Activated naive CD8-positive, alpha-beta T cell (primary cell): ENCODE measurements at regions not wholly inside any gene's neighbourhood (a gene's known extent, or its start where the extent isn't known, plus 50 kb on each side); places are given as distances from the start of the nearest gene placed in this dataset.

ENCODE experiments used
- H3K27ac Mint-ChIP-seq: one replicate; pipeline ENCODE4 v1.8.0; 2021; ENCODE audit warnings: mixed read lengths
- H3K27me3 Mint-ChIP-seq: one replicate; pipeline ENCODE4 v1.8.0; 2021; ENCODE audit warnings: mixed read lengths
- H3K36me3 Mint-ChIP-seq: one replicate; pipeline ENCODE4 v1.8.0; 2021; ENCODE audit warnings: mixed read lengths
- H3K4me1 Mint-ChIP-seq: one replicate; pipeline ENCODE4 v1.8.0; 2021; ENCODE audit warnings: low read depth, mixed read lengths
- H3K4me3 Mint-ChIP-seq: one replicate; pipeline ENCODE4 v1.8.0; 2021; ENCODE audit warnings: mild to moderate bottlenecking, mixed read lengths
- H3K9me3 Mint-ChIP-seq: one replicate; pipeline ENCODE4 v1.8.0; 2021; ENCODE audit warnings: low read depth, mixed read lengths

DNA sequence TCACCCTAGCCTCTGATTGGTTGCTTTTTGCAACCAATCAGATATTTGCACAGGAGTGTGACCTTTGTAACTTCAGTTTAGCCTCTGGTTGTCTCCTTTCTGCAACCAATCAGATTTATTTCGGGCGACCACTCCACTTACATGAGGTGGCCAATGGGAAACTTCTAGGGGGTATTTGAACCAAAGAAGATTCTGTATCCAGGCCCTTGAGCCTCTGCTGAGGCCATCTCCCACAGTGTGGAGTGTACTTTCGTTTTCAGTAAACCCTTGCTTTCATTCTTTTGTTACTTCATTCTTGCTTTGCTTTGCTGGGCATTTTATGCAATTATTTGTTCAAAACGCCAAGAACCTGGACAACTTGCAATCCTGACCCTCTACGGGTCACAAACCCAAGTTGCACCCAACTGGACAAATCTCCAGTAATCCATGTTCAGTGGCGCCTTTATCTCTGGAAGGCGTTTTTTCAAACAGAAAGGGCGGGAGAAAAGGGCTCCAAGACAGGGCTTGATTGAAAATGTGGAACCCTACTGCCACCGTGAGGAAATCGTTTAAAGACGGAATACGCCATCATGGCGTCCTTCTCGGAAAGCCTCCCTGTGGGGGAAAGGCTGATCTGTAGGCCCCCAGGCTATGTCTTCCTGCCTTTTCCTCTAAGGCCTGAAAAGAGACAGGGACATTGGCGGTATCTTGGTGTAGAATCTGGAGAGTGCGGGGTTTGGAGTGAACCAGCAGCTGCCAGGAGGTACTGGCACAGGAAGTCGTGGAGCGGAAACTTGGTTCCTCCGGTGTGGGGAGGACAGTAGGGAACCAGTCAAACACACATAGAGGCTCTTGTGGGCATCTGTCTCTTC lies 184.6 kb downstream of the OR13H1 start:
- Mint-ChIP-seq H3K27me3 (no peaks in the 10 kb centered on the region), H3K36me3 (peaks cover 3% of the 10 kb centered on the region), H3K4me3 (no peak overlapping the region), H3K4me1 (no peaks in the 10 kb centered on the region), H3K27ac (no peak overlapping the region), H3K9me3 (no peaks in the 10 kb centered on the region)

DNA sequence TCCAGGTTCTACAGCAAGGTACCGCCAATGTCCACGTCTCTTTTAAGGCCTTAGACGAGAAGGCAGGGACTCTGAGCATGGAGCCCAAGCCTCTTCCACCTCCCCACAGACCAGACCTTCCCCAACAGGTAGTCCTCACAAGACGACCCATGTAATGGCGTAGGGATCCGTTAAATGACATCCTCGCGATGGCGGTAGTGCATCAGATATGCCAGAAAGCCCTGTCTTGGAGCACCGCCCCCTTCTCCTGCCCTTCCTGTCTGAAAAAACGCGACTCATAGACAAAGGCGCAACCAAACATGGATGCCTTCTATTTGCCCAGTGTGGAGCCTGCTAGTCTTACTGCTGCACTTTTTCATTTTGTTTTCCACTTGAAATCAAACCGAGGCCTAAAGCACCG lies 185.4 kb downstream of the OR13H1 start:
- H3K9me3 Mint-ChIP-seq: no peaks in the 10 kb centered on the region
- H3K4me3 Mint-ChIP-seq: no peak overlapping the region
- H3K27me3 Mint-ChIP-seq: no peaks in the 10 kb centered on the region
- peaks cover 3% of the 10 kb centered on the region for H3K36me3 Mint-ChIP-seq
- no peaks in the 10 kb centered on the region for H3K4me1 Mint-ChIP-seq
- H3K27ac Mint-ChIP-seq: no peak overlapping the region

DNA sequence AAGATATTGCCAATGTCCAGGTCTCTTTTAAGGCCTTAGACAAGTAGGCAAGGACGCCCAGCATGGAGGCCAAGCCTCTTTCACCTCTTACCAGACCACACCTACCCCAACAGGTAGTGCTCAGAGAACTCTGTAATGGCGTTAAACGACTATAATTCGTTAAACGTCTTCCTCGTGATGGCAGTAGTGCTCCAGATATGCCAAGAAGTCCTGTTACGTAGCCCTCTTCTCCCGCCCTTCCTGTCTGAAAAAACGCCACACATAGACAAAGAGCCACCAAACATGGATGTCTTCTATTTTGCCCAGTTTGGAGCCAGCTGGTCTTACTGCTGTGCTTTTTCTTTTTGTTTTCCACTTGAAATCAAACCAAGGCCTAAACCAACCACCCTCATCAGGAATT lies 190.7 kb downstream of the OR13H1 start:
- no peaks in the 10 kb centered on the region for H3K9me3 Mint-ChIP-seq
- H3K4me3 Mint-ChIP-seq: no peak overlapping the region
- no peaks in the 10 kb centered on the region for H3K27me3 Mint-ChIP-seq
- H3K27ac Mint-ChIP-seq: no peak overlapping the region
- no peaks in the 10 kb centered on the region for H3K4me1 Mint-ChIP-seq
- peaks cover 2% of the 10 kb centered on the region for H3K36me3 Mint-ChIP-seq

DNA sequence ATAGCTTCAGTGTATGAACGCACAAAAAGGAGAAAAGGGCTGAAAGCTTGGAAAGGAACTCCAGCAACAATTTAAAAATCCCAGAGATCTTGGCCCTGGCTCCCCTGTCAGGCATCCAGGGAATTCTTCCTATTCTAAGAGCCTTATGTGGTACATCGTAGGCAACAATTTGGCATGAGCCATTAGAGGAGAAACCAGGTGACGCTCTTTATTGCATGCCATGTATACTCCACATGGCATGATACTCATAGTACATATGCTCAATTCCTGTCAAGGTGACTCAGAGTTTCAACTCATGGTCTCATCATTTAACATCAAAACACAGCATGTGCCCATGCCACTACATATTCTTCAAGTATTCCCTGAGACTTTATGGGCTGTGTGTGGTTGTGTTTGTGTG lies 191.3 kb downstream of the OR13H1 start:
- Mint-ChIP-seq H3K27me3 (no peaks in the 10 kb centered on the region), H3K27ac (no peak overlapping the region), H3K4me1 (no peaks in the 10 kb centered on the region), H3K4me3 (no peak overlapping the region), H3K9me3 (no peaks in the 10 kb centered on the region), H3K36me3 (peaks cover 2% of the 10 kb centered on the region)

DNA sequence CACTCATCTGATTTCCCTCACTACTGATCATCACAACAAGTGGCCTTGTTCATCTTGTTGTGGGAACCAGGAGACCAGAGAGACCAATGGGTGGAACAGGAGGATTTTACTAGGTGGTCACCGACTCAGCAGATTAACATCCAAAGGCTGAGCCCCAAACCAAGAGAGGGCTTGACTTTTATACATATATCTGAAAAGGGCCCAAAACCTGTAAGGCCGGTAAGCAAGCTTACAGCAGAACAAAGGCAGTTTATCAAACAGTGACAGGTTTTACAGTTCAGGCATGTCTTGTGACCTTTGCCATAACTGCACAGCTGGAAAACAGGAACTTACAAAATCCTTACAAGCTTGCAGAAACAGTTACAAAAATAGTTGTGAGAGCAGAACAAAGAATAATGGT lies 195.9 kb downstream of the OR13H1 start:
- Mint-ChIP-seq H3K4me1 (no peaks in the 10 kb centered on the region), H3K9me3 (no peaks in the 10 kb centered on the region), H3K27ac (no peak overlapping the region), H3K4me3 (no peak overlapping the region), H3K27me3 (no peaks in the 10 kb centered on the region), H3K36me3 (peaks cover 5% of the 10 kb centered on the region)

DNA sequence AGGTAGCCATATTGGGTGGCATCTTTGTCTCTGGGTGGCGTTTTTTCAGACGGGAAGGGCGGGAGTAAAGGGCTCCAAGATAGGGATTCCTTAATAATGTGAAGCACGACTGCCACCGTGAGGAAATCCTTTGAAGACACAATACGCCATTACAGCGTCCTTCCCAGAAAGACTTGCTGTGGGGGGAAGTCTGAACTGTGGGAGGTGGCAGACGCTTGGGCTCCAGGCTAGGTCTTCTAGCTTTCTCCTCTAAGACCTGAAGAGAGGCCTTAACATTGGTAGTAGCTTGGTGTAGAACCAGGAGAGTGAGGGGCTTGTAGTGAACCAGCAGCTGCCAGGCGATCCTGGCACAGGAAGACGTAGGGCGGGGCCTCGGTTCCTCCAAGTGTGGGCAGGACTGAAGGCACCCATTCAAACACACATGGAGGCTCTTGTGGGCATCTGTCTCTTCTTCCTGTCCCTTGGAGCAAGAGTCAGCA lies 197.3 kb downstream of the OR13H1 start:
- Mint-ChIP-seq H3K27ac (no peak overlapping the region), H3K27me3 (no peaks in the 10 kb centered on the region), H3K9me3 (no peaks in the 10 kb centered on the region), H3K4me1 (no peaks in the 10 kb centered on the region), H3K36me3 (peaks cover 3% of the 10 kb centered on the region), H3K4me3 (no peak overlapping the region)

DNA sequence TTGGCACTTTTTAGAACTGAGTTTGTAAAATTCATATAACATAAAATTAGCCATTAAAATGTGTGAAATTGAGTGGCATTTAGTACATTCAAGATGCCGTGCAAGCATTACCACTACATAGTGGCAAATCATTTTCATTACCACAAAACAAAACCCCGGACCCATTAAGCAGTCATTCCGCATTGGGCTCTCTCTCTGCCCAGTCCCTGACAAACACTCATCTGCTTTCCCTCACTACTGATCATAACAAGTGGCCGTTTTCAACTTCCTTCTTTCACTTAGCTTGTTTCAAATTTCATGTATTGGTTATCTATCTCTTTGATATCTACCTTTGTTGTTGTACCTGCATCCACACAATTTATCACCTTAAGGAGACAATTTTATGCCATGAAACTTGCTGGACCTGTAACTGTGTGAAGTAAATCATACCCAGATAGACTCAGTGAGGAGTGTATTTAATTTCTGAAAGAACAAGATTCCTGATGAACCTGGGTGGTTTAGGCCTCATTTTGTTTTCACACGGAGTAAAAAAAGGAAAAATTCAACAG lies 202.1 kb downstream of the OR13H1 start:
- no peak overlapping the region for H3K27ac Mint-ChIP-seq
- no peaks in the 10 kb centered on the region for H3K4me1 Mint-ChIP-seq
- no peak overlapping the region for H3K4me3 Mint-ChIP-seq
- no peaks in the 10 kb centered on the region for H3K27me3 Mint-ChIP-seq
- H3K9me3 Mint-ChIP-seq: no peaks in the 10 kb centered on the region
- no peaks in the 10 kb centered on the region for H3K36me3 Mint-ChIP-seq

DNA sequence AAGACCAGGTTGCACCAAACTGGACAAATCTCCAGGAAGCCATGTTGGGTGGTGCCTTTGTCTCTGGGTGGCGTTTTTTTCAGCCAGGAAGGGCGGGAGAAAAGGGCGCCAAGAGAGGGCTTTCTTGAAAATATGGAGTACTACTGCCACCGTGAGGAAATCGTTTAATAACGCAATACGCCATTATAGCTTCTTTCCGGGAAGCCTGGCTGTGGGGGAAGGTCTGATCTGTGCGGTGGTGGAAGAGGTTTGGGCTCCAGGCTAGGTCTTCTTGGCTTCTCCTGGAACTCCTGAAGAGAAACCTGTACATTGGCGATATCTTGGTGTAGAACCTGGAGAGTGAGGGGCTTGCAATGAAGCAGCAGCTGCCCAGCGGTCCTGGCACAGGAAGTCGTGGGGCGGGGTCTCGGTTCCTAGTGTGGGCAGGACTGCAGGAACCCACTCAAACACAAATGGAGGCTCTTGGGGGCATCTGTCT lies 202.7 kb downstream of the OR13H1 start:
- H3K4me1 Mint-ChIP-seq: no peaks in the 10 kb centered on the region
- H3K27me3 Mint-ChIP-seq: no peaks in the 10 kb centered on the region
- no peaks in the 10 kb centered on the region for H3K9me3 Mint-ChIP-seq
- H3K4me3 Mint-ChIP-seq: no peak overlapping the region
- no peak overlapping the region for H3K27ac Mint-ChIP-seq
- H3K36me3 Mint-ChIP-seq: no peaks in the 10 kb centered on the region

DNA sequence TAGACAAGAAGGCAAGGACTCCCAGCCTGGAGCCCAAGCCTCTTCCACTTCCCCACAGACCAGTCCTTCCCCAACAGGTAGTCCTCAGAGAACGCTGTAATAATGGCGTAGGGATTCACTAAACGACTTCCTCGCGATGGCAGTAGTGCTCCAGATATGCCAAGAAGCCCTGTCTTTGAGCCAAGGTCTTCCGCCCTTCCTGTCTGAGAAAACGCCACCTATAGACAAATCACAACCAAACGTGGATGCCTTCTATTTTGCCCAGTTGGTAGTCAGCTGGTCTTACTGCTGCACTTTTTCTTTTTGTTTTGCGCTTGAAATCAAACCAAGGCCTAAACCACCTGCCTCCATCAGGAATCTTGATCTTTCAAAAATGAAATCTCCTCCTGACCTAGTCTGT lies 203.3 kb downstream of the OR13H1 start:
- Mint-ChIP-seq H3K36me3 (no peaks in the 10 kb centered on the region), H3K4me1 (no peaks in the 10 kb centered on the region), H3K27ac (no peak overlapping the region), H3K27me3 (no peaks in the 10 kb centered on the region), H3K9me3 (no peaks in the 10 kb centered on the region), H3K4me3 (no peak overlapping the region)

DNA sequence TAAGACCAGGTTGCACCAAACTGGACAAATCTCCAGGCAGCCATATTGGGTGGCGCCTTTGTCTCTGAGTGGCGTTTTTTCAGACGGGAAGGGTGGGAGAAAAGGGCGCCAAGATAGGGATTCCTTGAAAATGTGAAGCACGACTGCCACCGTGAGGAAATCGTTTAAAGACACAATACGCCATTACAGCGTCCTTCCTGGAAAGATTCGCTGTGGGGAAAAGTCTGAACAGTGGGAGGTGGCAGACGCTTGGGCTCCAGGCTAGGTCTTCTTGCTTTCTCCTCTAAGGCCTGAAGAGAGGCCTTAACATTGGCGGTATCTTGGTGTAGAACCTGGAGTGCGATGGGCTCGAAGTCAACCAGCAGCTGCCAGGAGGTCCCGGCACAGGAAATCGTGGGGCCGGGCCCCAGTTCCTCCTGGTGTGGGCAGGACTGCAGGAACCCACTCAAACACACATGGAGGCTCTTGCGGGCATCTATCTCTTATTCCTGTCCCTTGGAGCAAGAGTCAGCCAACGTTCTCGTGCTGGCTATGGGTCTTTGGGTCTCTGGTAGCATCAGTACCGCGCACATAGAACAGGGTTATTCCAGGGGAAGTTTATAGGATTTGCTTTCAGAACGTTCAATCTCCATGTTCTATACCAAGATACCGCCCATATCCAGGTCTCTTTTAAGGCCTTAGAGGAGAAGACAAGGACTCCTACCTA lies 208.8 kb downstream of the OR13H1 start:
- Mint-ChIP-seq H3K9me3 (no peaks in the 10 kb centered on the region), H3K4me3 (no peak overlapping the region), H3K27me3 (no peaks in the 10 kb centered on the region), H3K4me1 (no peaks in the 10 kb centered on the region), H3K36me3 (no peaks in the 10 kb centered on the region), H3K27ac (no peak overlapping the region)

DNA sequence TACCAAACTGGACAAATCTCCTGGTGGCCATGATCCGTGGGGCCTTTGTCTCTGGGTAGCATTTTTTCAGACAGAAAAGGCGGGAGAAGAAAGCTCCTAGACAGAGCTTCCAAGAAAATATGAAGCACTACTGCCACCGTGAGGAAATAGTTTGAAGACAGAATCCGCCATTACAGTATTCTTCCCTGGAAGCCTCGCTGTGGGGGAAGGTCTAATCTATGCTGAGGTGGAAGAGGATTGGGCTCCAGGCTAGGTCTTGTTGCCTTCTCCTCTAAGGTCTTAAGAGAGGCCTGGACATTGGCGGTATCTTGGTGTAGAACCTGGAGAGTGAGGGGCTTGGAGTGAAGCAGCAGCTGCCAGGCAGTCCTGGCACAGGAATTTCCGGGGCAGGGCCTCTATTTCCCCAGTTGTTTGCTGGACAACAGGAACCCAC lies 218.9 kb downstream of the OR13H1 start:
- no peaks in the 10 kb centered on the region for H3K9me3 Mint-ChIP-seq
- H3K4me1 Mint-ChIP-seq: no peaks in the 10 kb centered on the region
- H3K4me3 Mint-ChIP-seq: no peak overlapping the region
- no peaks in the 10 kb centered on the region for H3K27me3 Mint-ChIP-seq
- no peak overlapping the region for H3K27ac Mint-ChIP-seq
- H3K36me3 Mint-ChIP-seq: no peaks in the 10 kb centered on the region

DNA sequence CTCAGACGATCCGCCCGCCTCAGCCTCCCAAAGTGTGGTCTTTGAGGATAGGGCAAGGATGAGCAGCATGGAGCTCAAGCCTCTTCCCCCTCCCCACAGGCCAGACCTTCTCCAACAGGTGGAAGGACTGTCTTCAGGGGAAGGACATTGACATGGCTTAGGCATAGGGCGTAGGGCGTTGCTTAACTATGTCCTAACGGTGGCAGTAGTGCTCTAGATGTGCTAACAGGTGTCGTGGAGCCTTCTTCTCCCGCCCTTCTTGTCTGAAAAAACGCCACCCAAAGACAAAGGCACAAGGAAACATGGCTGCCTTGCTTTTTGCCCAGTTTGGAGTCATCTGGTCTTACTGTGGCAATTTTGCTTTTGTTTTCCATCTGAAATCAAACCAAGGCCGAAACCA lies 219.8 kb downstream of the OR13H1 start:
- H3K27ac Mint-ChIP-seq: no peak overlapping the region
- H3K4me3 Mint-ChIP-seq: no peak overlapping the region
- H3K27me3 Mint-ChIP-seq: no peaks in the 10 kb centered on the region
- H3K4me1 Mint-ChIP-seq: no peaks in the 10 kb centered on the region
- H3K36me3 Mint-ChIP-seq: peaks cover 2% of the 10 kb centered on the region
- no peaks in the 10 kb centered on the region for H3K9me3 Mint-ChIP-seq

DNA sequence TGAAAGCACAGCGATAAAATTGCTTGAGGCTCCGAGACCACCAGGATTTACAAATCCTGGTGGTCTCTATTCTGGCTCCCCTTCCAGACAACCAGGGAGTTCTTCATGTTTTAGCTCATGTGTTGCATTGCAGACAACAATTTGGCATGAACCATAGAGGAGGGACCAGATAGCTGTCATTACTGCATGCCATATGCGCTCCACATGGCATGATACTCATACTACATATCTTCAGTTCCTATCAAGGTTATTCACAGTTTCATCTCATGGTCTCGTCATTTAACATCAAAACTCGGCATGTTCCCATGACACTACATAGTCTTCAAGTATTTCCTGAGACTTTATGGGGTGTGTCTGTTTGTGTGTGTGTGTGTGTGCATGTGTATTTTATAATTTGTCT lies 220.3 kb downstream of the OR13H1 start:
- H3K27me3 Mint-ChIP-seq: no peaks in the 10 kb centered on the region
- H3K9me3 Mint-ChIP-seq: no peaks in the 10 kb centered on the region
- H3K27ac Mint-ChIP-seq: no peak overlapping the region
- H3K4me3 Mint-ChIP-seq: no peak overlapping the region
- H3K4me1 Mint-ChIP-seq: no peaks in the 10 kb centered on the region
- H3K36me3 Mint-ChIP-seq: peaks cover 2% of the 10 kb centered on the region

DNA sequence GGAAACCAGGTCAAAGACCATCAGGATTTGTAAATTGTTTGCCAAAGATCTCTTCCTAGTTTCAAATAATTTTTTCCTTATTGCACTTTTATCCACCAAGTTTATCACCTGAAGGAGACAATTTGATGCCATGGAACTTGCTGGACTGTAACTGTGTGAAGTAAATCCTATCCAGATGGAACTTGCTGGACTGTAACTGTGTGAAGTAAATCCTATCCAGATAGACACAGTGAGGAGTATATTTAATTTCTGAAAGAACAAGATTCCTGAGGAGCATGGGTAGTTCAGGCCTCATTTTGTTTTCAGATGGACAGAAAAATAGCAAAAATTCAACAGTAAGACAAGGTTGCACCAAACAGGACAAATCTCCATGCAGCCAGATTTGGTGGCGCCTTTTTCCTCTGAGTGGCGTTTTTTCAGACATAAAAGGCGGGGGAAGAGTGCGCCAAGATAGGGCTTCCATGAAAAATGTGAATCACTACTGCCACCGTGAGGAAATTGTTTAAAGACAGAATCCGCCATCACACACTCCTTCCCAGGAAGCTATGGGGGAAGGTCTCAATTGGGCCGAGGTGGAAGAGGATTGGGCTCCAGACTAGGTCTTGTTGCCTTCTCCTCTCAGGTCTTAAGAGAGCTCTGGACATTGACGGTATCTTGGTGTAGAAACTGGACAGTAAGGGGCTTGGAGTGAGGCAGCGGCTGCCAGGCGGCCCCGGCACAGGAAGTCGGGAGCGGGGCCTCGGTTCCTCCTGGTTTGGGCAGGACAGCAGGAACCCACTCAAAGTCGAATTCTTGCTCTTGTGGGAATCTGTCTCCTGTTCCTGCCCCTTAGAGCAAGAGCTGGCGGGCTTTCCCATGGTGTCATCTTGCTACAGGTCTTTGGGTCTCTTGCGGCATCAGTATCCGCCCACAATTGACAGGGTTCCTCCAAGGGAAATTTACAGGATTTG lies 234.7 kb downstream of the OR13H1 start:
- Mint-ChIP-seq H3K4me3 (no peak overlapping the region), H3K36me3 (no peaks in the 10 kb centered on the region)

More for the DNA sequence above, 234.7 kb downstream of the OR13H1 start:
- no peak overlapping the region for H3K27ac Mint-ChIP-seq
- no peaks in the 10 kb centered on the region for H3K4me1 Mint-ChIP-seq
- no peaks in the 10 kb centered on the region for H3K9me3 Mint-ChIP-seq
- no peaks in the 10 kb centered on the region for H3K27me3 Mint-ChIP-seq
